GM12878 (cell line): ENCODE measurements at regions not wholly inside any gene's neighbourhood (a gene's known extent, or its start where the extent isn't known, plus 50 kb on each side); places are given as distances from the start of the nearest gene placed in this dataset.
A peak's percentile ranks its signal among the peaks of the same experiment; 100 is the strongest.

ENCODE experiments used
- ATAC-seq: fragments of 200-7000 bp; cut with Tn5 transposase; 3 replicates; pipeline ENCODE4 v1.9.1; 2020; ENCODE audit warnings: mild to moderate bottlenecking, moderate library complexity
- BruUV-seq: library from RNA; stranded (reverse); fragments of 400-500 nt; replicated peaks from 2 replicates; lab custom pipeline; 2021; lab: Mats Ljungman, UMichigan
- CTCF ChIA-PET: fragments of 300-600 bp; sonication (Branson Sonifier 250); formaldehyde crosslinking; extraction: SDS; loops from one replicate; lab custom pipeline; 2021; ENCODE audit warnings: inconsistent platforms; lab: Yijun Ruan, JAX
- POLR2A ChIA-PET: fragments of 350-600 bp; formaldehyde crosslinking; extraction: SDS; loops from one replicate; lab custom pipeline; 2021; ENCODE audit warnings: inconsistent platforms; lab: Charles Lee
- RAD21 ChIA-PET: fragments of 300-600 bp; sonication (Branson Sonifier 250); formaldehyde crosslinking; loops from one replicate; lab custom pipeline; 2023; ENCODE audit warnings: antibody characterized with exemption; ENCODE audit not compliant: unreplicated experiment; lab: Charles Lee
- SMC1A ChIA-PET: fragments of 300-600 bp; sonication (Branson Sonifier 250); formaldehyde crosslinking; loops from one replicate; lab custom pipeline; 2023; ENCODE audit not compliant: unreplicated experiment, uncharacterized antibody; lab: Charles Lee
- DNase-seq: peaks from one replicate; pipeline ENCODE4 v3.0.0-alpha.2; 2011; ENCODE audit warnings: low read depth, low spot score
- FAIRE-seq: peaks from 3 replicates; lab custom pipeline; 2011; peaks lifted over from hg19 to GRCh38; lab: Jason Lieb, UNC
- H2AFZ ChIP-seq: 2 replicates; pipeline ENCODE4 v1.6.0; 2011; ENCODE audit warnings: low read depth, low read length, control low read depth; ENCODE audit not compliant: control insufficient read depth
- H3K27ac ChIP-seq: 2 replicates; pipeline ENCODE4 v1.5.1; 2011; ENCODE audit warnings: control low read depth; ENCODE audit not compliant: control insufficient read depth, insufficient read depth
- H3K27me3 ChIP-seq, 2 experiments: replicated peaks in 1 of 2; 2 replicates each; pipeline versions ENCODE4 v1.6.0 to v1.6.1; 2011; ENCODE audit warnings: low read length in 1 of 2; ENCODE audit not compliant: control insufficient read depth in 2 of 2, insufficient read depth in 2 of 2
- H3K36me3 ChIP-seq, 2 experiments: 2 replicates each; pipeline ENCODE4 v1.5.1; 2011; ENCODE audit warnings: low read length in 1 of 2; ENCODE audit not compliant: control insufficient read depth in 2 of 2, insufficient read depth in 2 of 2
- H3K4me1 ChIP-seq: 2 replicates; pipeline ENCODE4 v1.6.1; 2011; ENCODE audit warnings: mild to moderate bottlenecking, low read length, moderate library complexity, mixed read lengths; ENCODE audit not compliant: control insufficient read depth, insufficient read depth
- H3K4me2 ChIP-seq: 2 replicates; pipeline ENCODE4 v1.6.0; 2011; ENCODE audit warnings: control low read depth; ENCODE audit not compliant: control insufficient read depth, insufficient read depth
- H3K4me3 ChIP-seq: fragments of 200-600 bp; sonication (generic); 2 replicates; pipeline ENCODE4 v1.5.1; 2016
- H3K79me2 ChIP-seq: 2 replicates; pipeline ENCODE4 v1.6.0; 2011; ENCODE audit warnings: low read length; ENCODE audit not compliant: control insufficient read depth, insufficient read depth
- H3K9ac ChIP-seq: 2 replicates; pipeline ENCODE4 v1.8.0; 2011; ENCODE audit warnings: low read length, control low read depth, mixed read lengths; ENCODE audit not compliant: control insufficient read depth, insufficient read depth
- H3K9me3 ChIP-seq: replicated peaks from 3 replicates; pipeline ENCODE4 v1.5.1; 2011; ENCODE audit warnings: mild to moderate bottlenecking, low read length; ENCODE audit not compliant: control insufficient read depth, insufficient read depth
- H4K20me1 ChIP-seq: 2 replicates; pipeline ENCODE4 v1.6.0; 2011; ENCODE audit not compliant: control insufficient read depth, insufficient read depth
- CBFB ChIP-seq: IDR thresholded peaks from 2 replicates; pipeline ENCODE4 v1.6.1; 2016; ENCODE audit warnings: antibody characterized with exemption, low read depth
- CTCF ChIP-seq, 3 experiments: IDR thresholded peaks in 2 of 3; conservative IDR thresholded peaks in 1 of 3; 2 replicates each; pipeline ENCODE4 v1.5.1; 2011; ENCODE audit warnings: low read depth in 3 of 3, low read length in 3 of 3, mild to moderate bottlenecking in 3 of 3, control low read depth in 2 of 3, moderate library complexity in 2 of 3, inconsistent platforms in 1 of 3, mixed read lengths in 1 of 3; ENCODE audit not compliant: control insufficient read depth in 2 of 3, insufficient read depth in 1 of 3; ENCODE audit errors: extremely low read depth in 1 of 3
- MXI1 ChIP-seq: fragments of 150-350 bp; IDR thresholded peaks from 2 replicates; pipeline ENCODE4 v1.6.1; 2011; ENCODE audit warnings: low read depth, mild to moderate bottlenecking, inconsistent platforms, low read length, improper control_type of control experiment
- SP1 ChIP-seq: IDR thresholded peaks from one replicate; pipeline ENCODE4 v1.6.1; 2011; ENCODE audit warnings: low read depth, low read length
- WGBS: methylation state at CpG from one replicate; pipeline ENCODE4 v1.1.6; 2016; ENCODE audit warnings: low lambda C conversion rate; ENCODE audit not compliant: insufficient replicate concordance, insufficient coverage; ENCODE audit errors: missing lambda C conversion rate; 5-methylcytosine and 5-hydroxymethylcytosine counted together
- in situ Hi-C: fragments of 300-500 bp; cut with MboI; formaldehyde crosslinking; loops from 9 replicates; pipeline ENCODE4 v1.14.3; 2018; ENCODE audit warnings: mixed read lengths
- intact Hi-C: fragments of 100-400 bp; cut with micrococcal nuclease; formaldehyde crosslinking; loops from one replicate; pipeline ENCODE4 v1.14.2; 2022; ENCODE audit not compliant: unreplicated experiment

GRCh38 chr7:81624021-81624592, 145.7 kb downstream of the HGF start:
- Histone ChIP-seq H3K79me2 (no peaks in the 10 kb centered on the region), H3K36me3 (no peaks in the 10 kb centered on the region), H3K9me3 (no peaks in the 10 kb centered on the region), H3K4me1 (no peaks in the 10 kb centered on the region), H3K27ac (no peak overlapping the region), H3K4me2 (no peak overlapping the region), H3K9ac (no peak overlapping the region), H3K4me3 (no peak overlapping the region), H4K20me1 (no peaks in the 10 kb centered on the region), H3K27me3 (no peaks in the 10 kb centered on the region), H2AFZ (no peak overlapping the region)
- ChIA-PET SMC1A (interaction anchor here (0.6 to 3.2 kb wide), 6 partner anchors 11 to 795 kb away, joined by 3 to 19 read pairs (median 5); no protein-coding TSS in a partner anchor), RAD21 (no interaction called here), CTCF (interaction anchor here (0.6 to 1.5 kb wide), 4 partner anchors 10 to 691 kb away, joined by 3 to 4 read pairs (median 3); no protein-coding TSS in a partner anchor), POLR2A (no interaction called here)
- DNase-seq (no peak), ATAC-seq (peak; percentile 48), FAIRE-seq (no peak)
- 42% methylated on average over 1 of the region's 1 CpG for WGBS
- intact Hi-C loops (no loop called here), in situ Hi-C loops (no loop called here)
- TF ChIP-seq MXI1 (no peak), CTCF (IDR thresholded peaks at IDR 0.05 in 2 of 3, conservative IDR thresholded peaks at IDR 0.05 in 1 of 3; ENCODE audit: control insufficient read depth in 2 of 3, extremely low read depth in 1 of 3, insufficient read depth in 1 of 3, low read depth in 3 of 3, low read length in 3 of 3) (no peak), SP1 (no peak), CBFB (no peak)
- BruUV-seq = no TSS peak
